ENCODE measurements at regions not wholly inside any gene's neighbourhood (a gene's known extent, or its start where the extent isn't known, plus 50 kb on each side); places are given as distances from the start of the nearest gene placed in this dataset.

DNA sequence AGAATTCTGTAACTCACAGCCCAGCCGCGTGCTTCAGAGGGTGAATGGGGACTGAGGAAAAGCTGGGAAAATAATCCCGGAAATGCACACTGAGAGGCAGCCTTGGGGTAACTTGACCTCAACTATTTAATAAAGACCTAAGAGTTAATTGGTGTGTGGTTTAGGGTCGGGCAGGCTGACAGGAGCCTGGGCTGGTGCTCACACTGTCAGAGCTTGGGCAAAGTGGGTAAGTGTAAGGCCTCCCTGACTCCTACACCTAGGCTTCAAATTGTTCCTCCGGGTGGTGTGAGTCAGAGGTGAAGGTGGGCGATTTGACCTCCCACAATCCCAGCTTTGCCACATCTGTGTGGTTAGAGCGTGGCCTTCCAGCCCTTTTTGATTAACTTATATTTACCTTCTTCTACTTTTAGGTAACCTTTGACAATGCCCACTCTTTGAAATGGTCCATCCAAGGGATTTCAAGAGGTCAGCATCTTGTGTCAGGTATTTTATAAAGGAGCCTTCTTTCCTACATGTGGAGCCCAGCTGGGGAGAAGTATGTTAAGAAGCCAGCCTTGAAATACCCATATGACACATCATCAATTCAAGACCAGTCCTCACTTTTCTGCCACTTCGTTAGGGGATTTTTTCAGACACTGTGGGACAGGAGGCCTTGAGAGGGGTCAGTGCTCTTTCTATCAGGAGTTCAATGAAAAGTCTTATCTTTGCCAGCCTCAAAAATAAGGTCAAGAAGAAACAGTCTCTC lies 114.2 kb downstream of the NUFIP1 start:
- TF ChIP-seq, protein P1, sequence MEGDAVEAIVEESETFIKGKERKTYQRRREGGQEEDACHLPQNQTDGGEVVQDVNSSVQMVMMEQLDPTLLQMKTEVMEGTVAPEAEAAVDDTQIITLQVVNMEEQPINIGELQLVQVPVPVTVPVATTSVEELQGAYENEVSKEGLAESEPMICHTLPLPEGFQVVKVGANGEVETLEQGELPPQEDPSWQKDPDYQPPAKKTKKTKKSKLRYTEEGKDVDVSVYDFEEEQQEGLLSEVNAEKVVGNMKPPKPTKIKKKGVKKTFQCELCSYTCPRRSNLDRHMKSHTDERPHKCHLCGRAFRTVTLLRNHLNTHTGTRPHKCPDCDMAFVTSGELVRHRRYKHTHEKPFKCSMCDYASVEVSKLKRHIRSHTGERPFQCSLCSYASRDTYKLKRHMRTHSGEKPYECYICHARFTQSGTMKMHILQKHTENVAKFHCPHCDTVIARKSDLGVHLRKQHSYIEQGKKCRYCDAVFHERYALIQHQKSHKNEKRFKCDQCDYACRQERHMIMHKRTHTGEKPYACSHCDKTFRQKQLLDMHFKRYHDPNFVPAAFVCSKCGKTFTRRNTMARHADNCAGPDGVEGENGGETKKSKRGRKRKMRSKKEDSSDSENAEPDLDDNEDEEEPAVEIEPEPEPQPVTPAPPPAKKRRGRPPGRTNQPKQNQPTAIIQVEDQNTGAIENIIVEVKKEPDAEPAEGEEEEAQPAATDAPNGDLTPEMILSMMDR (IDR thresholded peaks at IDR 0.05): no peak
- no peak for TF ChIP-seq POLR2A (IDR thresholded peaks at IDR 0.05)
- no peak for DNase-seq
- Histone ChIP-seq H3K9me3 (no peaks in the 10 kb centered on the region), H3K27me3 (no peaks in the 10 kb centered on the region), H3K4me1 (peaks cover 4 to 5% of the 10 kb centered on the region in 2 donors), H3K36me3 (no peaks in the 10 kb centered on the region), H3K27ac (no peak overlapping the region), H3K4me3 (replicated peaks in 1 of 3) (no peak overlapping the region)
- 86 to 92% methylated on average over 8 of the region's 8 CpGs for WGBS, 2 donors
- intact Hi-C loops (cut with DNase I): no loop called here

GRCh38 chr13:44874176-44874575 lies 115.1 kb downstream of the NUFIP1 start:
- no peak for DNase-seq
- no peaks in the 10 kb centered on the region for H3K27me3 ChIP-seq
- no peak overlapping the region for H3K27ac ChIP-seq
- H3K4me3 ChIP-seq (replicated peaks in 1 of 3): no peak overlapping the region
- H3K9me3 ChIP-seq: no peaks in the 10 kb centered on the region
- 96% methylated on average over 7 to 8 of the region's 8 CpGs for WGBS, 2 donors
- no peaks in the 10 kb centered on the region for H3K36me3 ChIP-seq
- intact Hi-C loops (cut with DNase I): no loop called here
- TF ChIP-seq, protein P1 (IDR thresholded peaks at IDR 0.05): no peak
- TF ChIP-seq POLR2A (IDR thresholded peaks at IDR 0.05): no peak
- peaks cover 5 to 6% of the 10 kb centered on the region in 2 donors for H3K4me1 ChIP-seq

DNA sequence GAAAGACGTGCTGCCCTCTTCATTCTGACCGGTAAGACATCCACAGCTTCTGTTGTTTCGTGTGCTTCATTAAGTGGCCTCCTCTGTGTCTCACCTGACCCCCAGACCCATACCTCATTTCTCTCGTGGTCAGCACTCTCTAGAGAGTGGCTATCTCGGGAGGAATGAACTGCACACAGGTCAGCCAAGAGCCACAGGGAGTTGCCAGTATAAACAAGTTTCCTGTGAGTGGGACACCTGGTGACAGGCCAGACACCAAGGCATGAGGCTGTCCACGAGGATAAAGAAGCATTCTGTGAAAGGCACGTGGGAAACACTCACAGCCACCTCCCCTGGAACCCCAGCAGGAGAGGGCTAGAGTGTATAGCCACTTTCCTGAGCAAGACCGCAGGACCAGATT lies 115.8 kb downstream of the NUFIP1 start:
- Histone ChIP-seq H3K27me3 (no peaks in the 10 kb centered on the region), H3K9me3 (no peaks in the 10 kb centered on the region), H3K36me3 (no peaks in the 10 kb centered on the region), H3K4me1 (peaks cover 5 to 6% of the 10 kb centered on the region in 2 donors), H3K27ac (no peak overlapping the region), H3K4me3 (replicated peaks in 1 of 3) (no peak overlapping the region)
- intact Hi-C loops (cut with DNase I): no loop called here
- peak in 1 of 2 donors; percentile 24 for DNase-seq
- WGBS, 2 donors: 44 to 58% methylated on average over 8 of the region's 8 CpGs
- no peak for TF ChIP-seq POLR2A (IDR thresholded peaks at IDR 0.05)
- TF ChIP-seq, protein P1 (IDR thresholded peaks at IDR 0.05): no peak

GRCh38 chr13:44872751-44873150 lies 116.5 kb downstream of the NUFIP1 start:
- WGBS, 2 donors: 87 to 89% methylated on average over 13 of the region's 13 CpGs
- no peaks in the 10 kb centered on the region for H3K27me3 ChIP-seq
- no peak overlapping the region for H3K4me3 ChIP-seq (replicated peaks in 1 of 3)
- H3K27ac ChIP-seq: no peak overlapping the region
- no peaks in the 10 kb centered on the region for H3K36me3 ChIP-seq
- intact Hi-C loops (cut with DNase I): no loop called here
- DNase-seq: no peak
- TF ChIP-seq, protein P1 (IDR thresholded peaks at IDR 0.05): no peak
- no peak for TF ChIP-seq POLR2A (IDR thresholded peaks at IDR 0.05)
- peaks cover 5 to 6% of the 10 kb centered on the region in 2 donors for H3K4me1 ChIP-seq
- no peaks in the 10 kb centered on the region for H3K9me3 ChIP-seq

- H3K36me3 ChIP-seq: no peaks in the 10 kb centered on the region
- H3K4me1 ChIP-seq: peaks cover 5 to 6% of the 10 kb centered on the region in 2 donors
- TF ChIP-seq, protein P1 (IDR thresholded peaks at IDR 0.05): peak in 2 of 6 experiments; percentile 15 to 43
- TF ChIP-seq POLR2A (IDR thresholded peaks at IDR 0.05): peak in 1 of 2 donors; percentile 76
- H3K4me3 ChIP-seq (replicated peaks in 1 of 3): no peak overlapping the region
- intact Hi-C loops (cut with DNase I): no loop called here
- H3K9me3 ChIP-seq: no peaks in the 10 kb centered on the region
- DNase-seq: peak; percentile 77 to 89
- no peaks in the 10 kb centered on the region for H3K27me3 ChIP-seq
- peak overlapping the region in 1 of 3 donors; percentile 52 for H3K27ac ChIP-seq
- 67 to 77% methylated on average over 6 of the region's 6 CpGs for WGBS, 2 donors
Observed at GRCh38 chr13:44870456-44870929, 118.8 kb downstream of the NUFIP1 start.

Data from thyroid gland (tissue), 4 donors.